ENCODE measurements at regions not wholly inside any gene's neighbourhood (a gene's known extent, or its start where the extent isn't known, plus 50 kb on each side); places are given as distances from the start of the nearest gene placed in this dataset.

DNA sequence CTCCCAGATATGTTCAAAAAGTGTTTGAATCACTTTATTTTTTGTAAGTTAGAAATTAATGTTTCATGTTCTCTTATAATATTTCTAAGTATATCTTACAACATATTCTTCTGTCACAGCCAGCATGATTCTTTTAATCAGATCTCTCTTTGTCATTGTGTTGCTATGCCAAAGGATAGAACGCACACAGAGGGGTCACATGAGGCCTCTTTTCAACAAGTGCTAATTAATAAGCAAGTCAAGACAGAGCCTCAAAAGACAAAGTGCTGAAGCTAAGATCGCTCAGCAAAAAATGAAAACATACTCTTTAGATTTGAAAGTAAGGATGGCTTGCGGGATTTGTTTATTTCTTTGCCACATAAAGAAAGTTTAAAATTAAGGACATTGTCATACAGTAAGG is 508.8 kb upstream of the PTCHD4 start:
- WGBS = 78% methylated on average over 3 of the region's 3 CpGs
- DNase-seq (ENCODE audit: low spot score) = no peak
- Histone ChIP-seq H3K4me1 (ENCODE audit: control insufficient read depth in 4 of 4, insufficient read depth in 4 of 4, low read length in 3 of 4) (no peaks in the 10 kb centered on the region), H3K36me3 (ENCODE audit: control insufficient read depth in 4 of 4, insufficient read depth in 3 of 4, low read depth in 1 of 4, low read length in 3 of 4) (no peaks in the 10 kb centered on the region), H3K9ac (ENCODE audit: low read depth in 1 of 2, low read length in 2 of 2) (no peak overlapping the region), H3K27ac (ENCODE audit: low read depth in 1 of 2, low read length in 2 of 2) (no peak overlapping the region), H3K27me3 (ENCODE audit: control insufficient read depth in 4 of 4, insufficient read depth in 4 of 4, low read length in 3 of 4) (no peaks in the 10 kb centered on the region), H3K4me3 (ENCODE audit: low read depth in 1 of 3, low read length in 3 of 3) (no peak overlapping the region), H3K9me3 (ENCODE audit: control insufficient read depth in 4 of 4, low read length in 3 of 4) (no peaks in the 10 kb centered on the region)
- TF ChIP-seq FOXA1 (IDR thresholded peaks at IDR 0.05) (no peak), FOXA2 (IDR thresholded peaks at IDR 0.05) (no peak), MAX (IDR thresholded peaks at IDR 0.05) (no peak), EGR1 (IDR thresholded peaks at IDR 0.05; ENCODE audit: low read depth in 2 of 2) (no peak), REST (IDR thresholded peaks at IDR 0.05) (no peak), RXRA (IDR thresholded peaks at IDR 0.05) (no peak), SP1 (IDR thresholded peaks at IDR 0.05) (no peak), YY1 (IDR thresholded peaks at IDR 0.05) (no peak), HNF4G (IDR thresholded peaks at IDR 0.05) (no peak), TAF1 (conservative IDR thresholded peaks at IDR 0.05) (no peak), GABPA (IDR thresholded peaks at IDR 0.05 in 1 of 2, conservative IDR thresholded peaks at IDR 0.05 in 1 of 2) (no peak), NR2F2 (IDR thresholded peaks at IDR 0.05) (no peak), HNF4A (conservative IDR thresholded peaks at IDR 0.05) (no peak), RAD21 (IDR thresholded peaks at IDR 0.05) (no peak), ZBTB33 (IDR thresholded peaks at IDR 0.05) (no peak), JUND (IDR thresholded peaks at IDR 0.05) (no peak)
- TF ChIP-seq, protein P1, sequence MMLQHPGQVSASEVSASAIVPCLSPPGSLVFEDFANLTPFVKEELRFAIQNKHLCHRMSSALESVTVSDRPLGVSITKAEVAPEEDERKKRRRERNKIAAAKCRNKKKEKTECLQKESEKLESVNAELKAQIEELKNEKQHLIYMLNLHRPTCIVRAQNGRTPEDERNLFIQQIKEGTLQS (IDR thresholded peaks at IDR 0.05) = no peak
- TF ChIP-seq, protein P2, sequence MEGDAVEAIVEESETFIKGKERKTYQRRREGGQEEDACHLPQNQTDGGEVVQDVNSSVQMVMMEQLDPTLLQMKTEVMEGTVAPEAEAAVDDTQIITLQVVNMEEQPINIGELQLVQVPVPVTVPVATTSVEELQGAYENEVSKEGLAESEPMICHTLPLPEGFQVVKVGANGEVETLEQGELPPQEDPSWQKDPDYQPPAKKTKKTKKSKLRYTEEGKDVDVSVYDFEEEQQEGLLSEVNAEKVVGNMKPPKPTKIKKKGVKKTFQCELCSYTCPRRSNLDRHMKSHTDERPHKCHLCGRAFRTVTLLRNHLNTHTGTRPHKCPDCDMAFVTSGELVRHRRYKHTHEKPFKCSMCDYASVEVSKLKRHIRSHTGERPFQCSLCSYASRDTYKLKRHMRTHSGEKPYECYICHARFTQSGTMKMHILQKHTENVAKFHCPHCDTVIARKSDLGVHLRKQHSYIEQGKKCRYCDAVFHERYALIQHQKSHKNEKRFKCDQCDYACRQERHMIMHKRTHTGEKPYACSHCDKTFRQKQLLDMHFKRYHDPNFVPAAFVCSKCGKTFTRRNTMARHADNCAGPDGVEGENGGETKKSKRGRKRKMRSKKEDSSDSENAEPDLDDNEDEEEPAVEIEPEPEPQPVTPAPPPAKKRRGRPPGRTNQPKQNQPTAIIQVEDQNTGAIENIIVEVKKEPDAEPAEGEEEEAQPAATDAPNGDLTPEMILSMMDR (IDR thresholded peaks at IDR 0.05; ENCODE audit: low read depth, low read length, missing input control) = no peak

Measured in liver (tissue), 8 donors.